ENCODE measurements at regions not wholly inside any gene's neighbourhood (a gene's known extent, or its start where the extent isn't known, plus 50 kb on each side); places are given as distances from the start of the nearest gene placed in this dataset.

- Histone ChIP-seq H3K27ac (no peak overlapping the region), H3K9me3 (peaks cover 0 to 8% (median 0%) of the 10 kb centered on the region in 11 donors), H3K36me3 (no peaks in the 10 kb centered on the region), H3K4me3 (no peak overlapping the region), H3K4me1 (peaks cover 0 to 6% (median 2%) of the 10 kb centered on the region in 9 donors), H3K27me3 (no peaks in the 10 kb centered on the region)
- DNase-seq (no peak), ATAC-seq (no peak)
- 76 to 85% methylated on average over 3 of the region's 3 CpGs for WGBS, 2 donors
- intact Hi-C loops (cut with DNase I) = no loop called here
- no peak for TF ChIP-seq CTCF (IDR thresholded peaks at IDR 0.05)
Observed at GRCh38 chr14:38316922-38317321, 61.0 kb upstream of the CLEC14A start.

DNA sequence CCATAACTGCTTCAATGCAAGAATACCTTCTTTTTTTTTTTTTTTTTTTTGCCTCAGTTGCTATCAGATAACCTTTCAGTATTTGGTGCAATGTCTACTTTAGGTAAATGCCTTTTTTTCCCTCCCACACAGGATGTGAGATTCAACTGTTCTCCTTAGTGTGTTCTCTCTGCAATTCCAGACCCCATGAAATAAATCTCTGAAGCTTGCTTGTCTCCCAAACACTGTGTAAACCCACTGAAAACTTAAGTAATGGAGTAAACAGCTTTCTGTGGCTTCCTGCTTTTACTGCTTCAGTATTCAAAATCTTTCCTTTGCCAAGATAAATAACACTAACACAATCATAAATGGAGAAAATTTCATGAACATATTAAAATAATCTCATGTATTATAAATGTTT is 55.8 kb upstream of the CLEC14A start:
- H3K27ac ChIP-seq = peak overlapping the region in 9 of 10 donors; percentile 25 to 89 (median 75)
- DNase-seq (no peak), ATAC-seq (peak in 4 of 8 donors; percentile 39 to 73 (median 47))
- H3K36me3 ChIP-seq = no peaks in the 10 kb centered on the region
- H3K4me3 ChIP-seq = no peak overlapping the region
- H3K9me3 ChIP-seq = no peaks in the 10 kb centered on the region
- TF ChIP-seq CTCF (IDR thresholded peaks at IDR 0.05) = no peak
- H3K27me3 ChIP-seq = no peaks in the 10 kb centered on the region
- peaks cover 0 to 38% (median 12%) of the 10 kb centered on the region in 9 donors for H3K4me1 ChIP-seq
- intact Hi-C loops (cut with DNase I) = loop anchor here in 1 of 10 donors (2.0 to 5.0 kb wide), 3 partner anchors 21 to 55 kb away; partner anchors contain the start of gene CLEC14A

DNA sequence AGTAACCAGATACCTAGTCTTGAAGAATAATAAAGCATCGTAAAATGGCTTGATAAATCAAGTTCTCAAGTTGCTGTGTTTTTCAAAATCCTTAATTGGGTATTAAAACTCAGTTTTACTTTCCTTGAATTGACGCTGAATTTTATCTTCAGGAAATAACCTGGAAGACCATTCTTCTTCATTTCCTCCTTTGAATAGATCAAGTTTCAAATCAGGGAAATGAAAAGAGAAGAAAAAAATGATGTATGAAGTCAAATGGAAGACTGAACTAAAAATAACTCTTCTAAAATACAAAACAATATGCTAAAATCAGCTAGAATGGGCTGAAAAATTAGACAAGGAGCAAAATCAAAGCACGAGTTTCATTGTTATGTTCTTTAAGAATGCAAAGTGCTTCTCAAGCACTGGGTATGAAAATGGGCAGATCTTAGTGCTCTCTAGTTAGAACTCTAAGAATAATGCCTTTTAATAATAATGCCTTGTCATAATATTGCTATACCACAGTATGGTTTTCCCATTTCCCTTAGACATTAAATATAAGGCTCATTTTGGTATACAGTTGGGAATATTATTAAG is 54.6 kb upstream of the CLEC14A start:
- ATAC-seq (peak in 4 of 8 donors; percentile 30 to 70 (median 63)), DNase-seq (no peak)
- intact Hi-C loops (cut with DNase I) = loop anchor here in 1 of 10 donors (2.0 to 5.0 kb wide), 3 partner anchors 20 to 54 kb away; partner anchors contain the start of gene CLEC14A
- H3K36me3 ChIP-seq = no peaks in the 10 kb centered on the region
- H3K4me1 ChIP-seq = peaks cover 0 to 38% (median 12%) of the 10 kb centered on the region in 9 donors
- no peaks in the 10 kb centered on the region for H3K27me3 ChIP-seq
- H3K9me3 ChIP-seq = peaks cover 0 to 6% (median 0%) of the 10 kb centered on the region in 11 donors
- 41% methylated on average over 3 of the region's 3 CpGs for WGBS, 2 donors
- peak overlapping the region in 9 of 10 donors; percentile 25 to 89 (median 75) for H3K27ac ChIP-seq
- no peak for TF ChIP-seq CTCF (IDR thresholded peaks at IDR 0.05)
- peak overlapping the region in 1 of 10 donors; percentile 8 for H3K4me3 ChIP-seq

DNA sequence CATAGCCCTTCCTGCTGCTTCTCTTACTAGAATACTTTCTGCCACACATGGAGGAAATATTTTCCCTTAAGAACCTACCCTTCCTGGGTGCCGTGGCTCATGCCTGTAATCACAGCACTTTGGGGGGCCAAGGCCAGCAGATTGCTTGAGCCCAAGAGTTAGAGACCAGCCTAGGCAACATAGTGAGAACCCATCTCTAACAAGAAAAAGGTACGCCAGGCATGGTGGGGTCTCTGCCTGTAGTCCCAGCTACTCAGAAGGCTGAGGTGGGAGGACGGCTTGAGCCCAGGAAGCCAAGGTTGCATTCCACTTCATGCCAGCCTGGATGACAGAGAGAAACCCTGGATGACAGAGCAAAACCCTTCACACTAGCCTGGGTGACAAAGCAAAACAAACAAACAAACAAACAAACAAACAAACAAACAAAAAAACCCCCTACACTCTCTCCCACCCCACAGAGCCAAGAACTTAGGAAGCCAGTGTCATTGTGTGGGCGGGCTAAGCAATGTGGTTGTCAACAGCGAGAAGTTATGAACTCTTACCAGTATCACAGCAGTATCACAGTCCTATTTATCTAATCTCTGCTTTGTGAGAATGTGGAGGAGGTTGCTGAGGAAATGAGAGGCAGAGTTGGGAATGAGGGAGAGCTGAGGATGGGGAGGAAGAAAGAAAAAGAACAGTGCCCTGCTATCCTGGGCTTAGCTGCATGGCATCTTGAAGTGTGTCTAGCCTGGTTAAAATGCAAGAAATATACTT is 53.8 kb upstream of the CLEC14A start:
- Histone ChIP-seq H3K36me3 (no peaks in the 10 kb centered on the region), H3K27me3 (no peaks in the 10 kb centered on the region), H3K9me3 (peaks cover 0 to 14% (median 0%) of the 10 kb centered on the region in 11 donors), H3K4me3 (peak overlapping the region in 1 of 10 donors; percentile 8), H3K4me1 (peaks cover 0 to 38% (median 12%) of the 10 kb centered on the region in 9 donors), H3K27ac (peak overlapping the region; percentile 1 to 89 (median 70))
- intact Hi-C loops (cut with DNase I) = loop anchor here in 1 of 10 donors (2.0 to 5.0 kb wide), 3 partner anchors 19 to 53 kb away; partner anchors contain the start of gene CLEC14A
- WGBS, 2 donors = 50 to 59% methylated on average over 5 of the region's 5 CpGs
- ATAC-seq (peak in 6 of 8 donors; percentile 27 to 76 (median 58)), DNase-seq (no peak)
- no peak for TF ChIP-seq CTCF (IDR thresholded peaks at IDR 0.05)

Data from heart right ventricle (tissue), 16 donors.